B cell (primary cell): ENCODE measurements at regions not wholly inside any gene's neighbourhood (a gene's known extent, or its start where the extent isn't known, plus 50 kb on each side); places are given as distances from the start of the nearest gene placed in this dataset.

Experiments used
- ATAC-seq: fragments of 200-7000 bp; cut with Tn5 transposase; one replicate; pipeline ENCODE4 v1.10.0; 2021; ENCODE audit warnings: low read depth, mild to moderate bottlenecking, moderate number of reproducible peaks, moderate library complexity
- CTCF ChIA-PET: fragments of 350-600 bp; sonication (Branson Sonifier 250); formaldehyde crosslinking; loops from one replicate; lab custom pipeline; 2021; ENCODE audit warnings: antibody characterized with exemption, inconsistent platforms; lab: Charles Lee
- POLR2A ChIA-PET: fragments of 350-600 bp; sonication (Branson Sonifier 250); formaldehyde crosslinking; loops from one replicate; lab custom pipeline; 2021; ENCODE audit warnings: antibody characterized with exemption; lab: Charles Lee
- DNase-seq: peaks from one replicate; pipeline ENCODE4 v3.0.0; 2013
- H2AFZ ChIP-seq: 2 replicates; pipeline ENCODE4 v1.6.1; 2012; ENCODE audit warnings: mild to moderate bottlenecking, low read depth, low read length; ENCODE audit not compliant: insufficient read depth, poor library complexity, severe bottlenecking
- H3K27ac ChIP-seq, 2 donors: 1 replicate in 1 of 2; 2 replicates in 1 of 2; pipeline ENCODE4 v1.5.1; 2012 to 2013; ENCODE audit warnings: low read length in 2 of 2, mild to moderate bottlenecking in 2 of 2, moderate library complexity in 1 of 2
- H3K27me3 ChIP-seq, 4 experiments: fragments of 200-600 bp in 1 of 4; sonication (generic) in 1 of 4; replicated peaks in 1 of 4; 1 replicate in 2 of 4; 2 replicates in 2 of 4; pipeline versions ENCODE4 v1.6.1 to v1.7.0; 2013 to 2016; ENCODE audit warnings: low read length in 3 of 4, mild to moderate bottlenecking in 2 of 4, mixed read lengths in 1 of 4, moderate library complexity in 1 of 4; ENCODE audit not compliant: insufficient read depth in 4 of 4, control insufficient read depth in 3 of 4; ENCODE audit errors: control extremely low read depth in 1 of 4
- H3K36me3 ChIP-seq, 2 experiments: replicated peaks in 1 of 2; 1 replicate in 1 of 2; 2 replicates in 1 of 2; pipeline versions ENCODE4 v1.6.1 to v1.7.1; 2013; ENCODE audit warnings: low read length in 1 of 2; ENCODE audit not compliant: insufficient read depth in 2 of 2, control insufficient read depth in 1 of 2; ENCODE audit errors: control extremely low read depth in 1 of 2, extremely low read depth in 1 of 2
- H3K4me1 ChIP-seq, 2 donors: fragments of 200-600 bp in 1 of 2; sonication (generic) in 1 of 2; 1 replicate in 1 of 2; 2 replicates in 1 of 2; pipeline versions ENCODE4 v1.5.1 to v1.6.1; 2013 to 2017; ENCODE audit warnings: low read length in 2 of 2; ENCODE audit not compliant: control insufficient read depth in 2 of 2, insufficient read depth in 2 of 2
- H3K4me2 ChIP-seq: replicated peaks from 2 replicates; pipeline ENCODE3; 2012; ENCODE audit warnings: mild to moderate bottlenecking, low read depth, low read length; ENCODE audit not compliant: poor library complexity, severe bottlenecking
- H3K4me3 ChIP-seq, 5 experiments: fragments of 200-600 bp in 1 of 5; sonication (generic) in 1 of 5; 1 replicate in 3 of 5; 2 replicates in 2 of 5; pipeline versions ENCODE4 v1.5.1 to v1.7.0; 2011 to 2016; ENCODE audit warnings: low read length in 4 of 5, mild to moderate bottlenecking in 4 of 5, low read depth in 2 of 5, control low read depth in 1 of 5, moderate library complexity in 1 of 5; ENCODE audit not compliant: insufficient read depth in 1 of 5; ENCODE audit errors: control extremely low read depth in 1 of 5, extremely low read depth in 1 of 5
- H3K79me2 ChIP-seq: fragments of 200-600 bp; sonication (generic); one replicate; pipeline ENCODE4 v1.6.0; 2016; ENCODE audit warnings: low read length; ENCODE audit not compliant: control insufficient read depth, insufficient read depth
- H3K9ac ChIP-seq: fragments of 200-600 bp; sonication (generic); 2 replicates; pipeline ENCODE4 v1.6.1; 2017; ENCODE audit warnings: mild to moderate bottlenecking, low read length, moderate library complexity
- H3K9me3 ChIP-seq, 3 donors: one replicate each; pipeline versions ENCODE4 v1.6.1 to v1.7.1; 2013; ENCODE audit warnings: low read length in 2 of 3; ENCODE audit not compliant: control insufficient read depth in 2 of 3, insufficient read depth in 1 of 3; ENCODE audit errors: control extremely low read depth in 1 of 3
- H4K20me1 ChIP-seq: 2 replicates; pipeline ENCODE4 v1.6.0; 2012; ENCODE audit warnings: mild to moderate bottlenecking, low read length; ENCODE audit not compliant: insufficient read depth, control insufficient read depth, poor library complexity, severe bottlenecking
- H3K27ac Mint-ChIP-seq: one replicate; pipeline ENCODE4 v1.8.0; 2021; ENCODE audit warnings: mixed read lengths
- H3K27me3 Mint-ChIP-seq: one replicate; pipeline ENCODE4 v1.8.0; 2021; ENCODE audit warnings: mixed read lengths
- H3K4me1 Mint-ChIP-seq: one replicate; pipeline ENCODE4 v1.8.0; 2021; ENCODE audit warnings: mixed read lengths
- H3K4me3 Mint-ChIP-seq: one replicate; pipeline ENCODE4 v1.8.0; 2021; ENCODE audit warnings: mixed read lengths
- H3K9me3 Mint-ChIP-seq: one replicate; pipeline ENCODE4 v1.8.0; 2022; ENCODE audit warnings: mixed read lengths; ENCODE audit not compliant: insufficient read depth
- CTCF ChIP-seq: fragments of 200-600 bp; IDR thresholded peaks from one replicate; pipeline ENCODE4 v1.8.0; 2022; ENCODE audit warnings: antibody characterized with exemption, mild to moderate bottlenecking
- EZH2 ChIP-seq: IDR thresholded peaks from 2 replicates; pipeline ENCODE4 v1.6.1; 2012; ENCODE audit warnings: borderline replicate concordance, low read depth, mild to moderate bottlenecking, moderate library complexity, low read length; ENCODE audit not compliant: insufficient read depth, poor library complexity, severe bottlenecking
- WGBS: methylation state at CpG from one replicate; pipeline ENCODE4 v1.1.5; 2013; ENCODE audit warnings: missing lambda C conversion rate; ENCODE audit not compliant: insufficient coverage; 5-methylcytosine and 5-hydroxymethylcytosine counted together
- intact Hi-C: fragments of 100-400 bp; cut with micrococcal nuclease; formaldehyde crosslinking; loops from one replicate; pipeline ENCODE4 v1.10.0; 2022

- H3K27me3 Mint-ChIP-seq: peaks cover 5% of the 10 kb centered on the region
- ChIA-PET CTCF (interaction anchor here (0.9 to 4.3 kb wide), 7 partner anchors 9 to 140 kb away, joined by 3 to 21 read pairs (median 7); no protein-coding TSS in a partner anchor), POLR2A (interaction anchor here (1.1 kb wide), 1 partner anchor 34 kb away, joined by 4 read pairs; no protein-coding TSS in a partner anchor)
- H4K20me1 ChIP-seq: no peaks in the 10 kb centered on the region
- 55% methylated on average over 9 of the region's 11 CpGs for WGBS
- no peak overlapping the region for H2AFZ ChIP-seq
- no peaks in the 10 kb centered on the region for H3K79me2 ChIP-seq
- intact Hi-C loops: no loop called here
- ATAC-seq: peak; percentile 62
- no peaks in the 10 kb centered on the region for H3K9me3 Mint-ChIP-seq
- H3K27ac ChIP-seq: no peak overlapping the region
- peak overlapping the region; percentile 43 for H3K27ac Mint-ChIP-seq
- H3K4me3 Mint-ChIP-seq: peak overlapping the region; percentile 60
- peaks cover 0 to 8% (median 2%) of the 10 kb centered on the region in 3 donors for H3K9me3 ChIP-seq
- peak overlapping the region in 1 of 5 experiments; percentile 31 for H3K4me3 ChIP-seq
- peak; percentile 54 for DNase-seq
- H3K4me1 Mint-ChIP-seq: peaks cover 44% of the 10 kb centered on the region
- H3K36me3 ChIP-seq: no peaks in the 10 kb centered on the region
- peaks cover 32 to 33% of the 10 kb centered on the region in 2 donors for H3K4me1 ChIP-seq
- peak overlapping the region; percentile 30 for H3K9ac ChIP-seq
- TF ChIP-seq EZH2: no peak
- no peak for TF ChIP-seq CTCF
- peaks cover 0 to 3% (median 0%) of the 10 kb centered on the region in 4 experiments for H3K27me3 ChIP-seq
- peak overlapping the region; percentile 75 for H3K4me2 ChIP-seq
These were observed 57.2 kb downstream of the CALML3 start for GRCh38 chr10:5581670-5582566.
